Fibroblast of lung (primary cell): ENCODE measurements at regions not wholly inside any gene's neighbourhood (a gene's known extent, or its start where the extent isn't known, plus 50 kb on each side); places are given as distances from the start of the nearest gene placed in this dataset.

ENCODE experiments used
- DNase-seq, 2 donors: peaks; one replicate each; pipeline versions ENCODE4 v3.0.0 to v3.0.0-alpha.2; 2010; ENCODE audit warnings: low read depth in 2 of 2
- H2AFZ ChIP-seq: 2 replicates; pipeline ENCODE4 v1.5.1; 2012; ENCODE audit warnings: low read length, control low read depth, inconsistent platforms
- H3K27ac ChIP-seq: 2 replicates; pipeline ENCODE4 v1.5.1; 2011; ENCODE audit warnings: low read length, control low read depth; ENCODE audit not compliant: insufficient read depth
- H3K27me3 ChIP-seq: 2 replicates; pipeline ENCODE4 v1.5.1; 2011; ENCODE audit warnings: mild to moderate bottlenecking, low read length; ENCODE audit not compliant: control insufficient read depth, insufficient read depth
- H3K36me3 ChIP-seq: 2 replicates; pipeline ENCODE4 v1.5.1; 2011; ENCODE audit warnings: low read length; ENCODE audit not compliant: control insufficient read depth, insufficient read depth
- H3K4me1 ChIP-seq: 2 replicates; pipeline ENCODE4 v1.5.1; 2011; ENCODE audit warnings: low read length; ENCODE audit not compliant: control insufficient read depth, insufficient read depth; ENCODE audit errors: extremely low read depth
- H3K4me2 ChIP-seq: 2 replicates; pipeline ENCODE4 v1.5.1; 2011; ENCODE audit warnings: low read length, control low read depth; ENCODE audit not compliant: insufficient read depth; ENCODE audit errors: extremely low read depth
- H3K4me3 ChIP-seq, 4 experiments: fragments of 200-600 bp in 1 of 4; sonication (generic) in 1 of 4; replicated peaks in 1 of 4; 2 replicates each; pipeline ENCODE4 v1.5.1; 2011 to 2016; ENCODE audit warnings: low read length in 4 of 4, low read depth in 3 of 4, mild to moderate bottlenecking in 3 of 4, control low read depth in 2 of 4, inconsistent platforms in 1 of 4, mixed read lengths in 1 of 4; ENCODE audit not compliant: insufficient read depth in 1 of 4; ENCODE audit errors: control extremely low read depth in 1 of 4
- H3K79me2 ChIP-seq: 2 replicates; pipeline ENCODE4 v1.5.1; 2012; ENCODE audit warnings: mild to moderate bottlenecking, low read length, inconsistent platforms; ENCODE audit not compliant: control insufficient read depth, insufficient read depth
- H3K9ac ChIP-seq: 2 replicates; pipeline ENCODE4 v1.5.1; 2011; ENCODE audit warnings: mild to moderate bottlenecking, low read length, control low read depth; ENCODE audit not compliant: insufficient read depth
- H3K9me3 ChIP-seq: 2 replicates; pipeline ENCODE4 v1.5.1; 2012; ENCODE audit warnings: low read depth, low read length; ENCODE audit not compliant: control insufficient read depth, insufficient read depth
- H4K20me1 ChIP-seq: 2 replicates; pipeline ENCODE4 v1.5.1; 2011; ENCODE audit warnings: low read length; ENCODE audit not compliant: control insufficient read depth, insufficient read depth; ENCODE audit errors: extremely low read depth
- CTCF ChIP-seq, 2 donors: IDR thresholded peaks in 1 of 2; conservative IDR thresholded peaks in 1 of 2; 1 replicate in 1 of 2; 2 replicates in 1 of 2; pipeline ENCODE4 v1.5.1; 2011 to 2012; ENCODE audit warnings: low read length in 2 of 2, control low read depth in 1 of 2, inconsistent platforms in 1 of 2, low read depth in 1 of 2, mild to moderate bottlenecking in 1 of 2
- EZH2 ChIP-seq: IDR thresholded peaks from 2 replicates; pipeline ENCODE4 v1.5.1; 2012; ENCODE audit warnings: low read length, control low read depth, mild to moderate bottlenecking; ENCODE audit errors: missing control alignments

- H3K36me3 ChIP-seq = no peaks in the 10 kb centered on the region
These were observed 61.7 kb upstream of the MAP4K3 start for GRCh38 chr2:39498786-39499185.

GRCh38 chr2:39499336-39499735 is 62.3 kb upstream of the MAP4K3 start:
- Histone ChIP-seq H4K20me1 (no peaks in the 10 kb centered on the region), H3K27ac (no peak overlapping the region), H3K9ac (no peak overlapping the region), H3K4me2 (no peak overlapping the region), H3K4me1 (peaks cover 27% of the 10 kb centered on the region), H2AFZ (no peak overlapping the region), H3K4me3 (no peak overlapping the region), H3K9me3 (no peaks in the 10 kb centered on the region), H3K79me2 (no peaks in the 10 kb centered on the region), H3K27me3 (no peaks in the 10 kb centered on the region), H3K36me3 (no peaks in the 10 kb centered on the region)
- no peak for DNase-seq
- TF ChIP-seq CTCF (conservative IDR thresholded peaks at IDR 0.05 in 1 of 2, IDR thresholded peaks at IDR 0.05 in 1 of 2; ENCODE audit: low read depth in 1 of 2, low read length in 2 of 2) (no peak), EZH2 (no peak)

More at GRCh38 chr2:39498786-39499185, 61.7 kb upstream of the MAP4K3 start:
- no peak overlapping the region for H3K9ac ChIP-seq
- no peak overlapping the region for H3K4me3 ChIP-seq
- H4K20me1 ChIP-seq = no peaks in the 10 kb centered on the region
- H3K79me2 ChIP-seq = no peaks in the 10 kb centered on the region
- TF ChIP-seq CTCF (conservative IDR thresholded peaks at IDR 0.05 in 1 of 2, IDR thresholded peaks at IDR 0.05 in 1 of 2; ENCODE audit: low read depth in 1 of 2, low read length in 2 of 2) (no peak), EZH2 (no peak)
- no peaks in the 10 kb centered on the region for H3K9me3 ChIP-seq
- no peak overlapping the region for H3K4me2 ChIP-seq
- no peaks in the 10 kb centered on the region for H3K27me3 ChIP-seq
- no peak for DNase-seq
- H3K27ac ChIP-seq = no peak overlapping the region
- no peak overlapping the region for H2AFZ ChIP-seq
- peaks cover 23% of the 10 kb centered on the region for H3K4me1 ChIP-seq

GRCh38 chr2:39501412-39501811 is 64.3 kb upstream of the MAP4K3 start:
- no peak for DNase-seq
- Histone ChIP-seq H3K27me3 (no peaks in the 10 kb centered on the region), H3K9me3 (no peaks in the 10 kb centered on the region), H4K20me1 (no peaks in the 10 kb centered on the region), H3K4me2 (no peak overlapping the region), H3K27ac (no peak overlapping the region), H2AFZ (no peak overlapping the region), H3K4me3 (no peak overlapping the region), H3K36me3 (no peaks in the 10 kb centered on the region), H3K4me1 (peaks cover 26% of the 10 kb centered on the region), H3K79me2 (no peaks in the 10 kb centered on the region), H3K9ac (no peak overlapping the region)
- TF ChIP-seq EZH2 (no peak), CTCF (conservative IDR thresholded peaks at IDR 0.05 in 1 of 2, IDR thresholded peaks at IDR 0.05 in 1 of 2; ENCODE audit: low read depth in 1 of 2, low read length in 2 of 2) (no peak)
